HepG2 (cell line): ENCODE measurements at regions not wholly inside any gene's neighbourhood (a gene's known extent, or its start where the extent isn't known, plus 50 kb on each side); places are given as distances from the start of the nearest gene placed in this dataset.

Source experiments
- ARID3A ChIP-seq: IDR thresholded peaks from 2 replicates; pipeline ENCODE4 v1.6.1; 2012; ENCODE audit warnings: low read depth, low read length, improper control_type of control experiment
- ATF7-NPFF ChIP-seq: sonication (generic); formaldehyde crosslinking; IDR thresholded peaks from 2 replicates; pipeline ENCODE4 v1.8.1; 2023; ENCODE audit warnings: mild to moderate bottlenecking, low read depth, missing genetic modification reagents, moderate library complexity
- CREBL2 ChIP-seq: sonication (generic); formaldehyde crosslinking; IDR thresholded peaks from 2 replicates; pipeline ENCODE4 v1.8.1; 2023; ENCODE audit warnings: missing genetic modification reagents, mild to moderate bottlenecking, borderline replicate concordance
- FOSL1 ChIP-seq: sonication (generic); formaldehyde crosslinking; IDR thresholded peaks from 2 replicates; pipeline ENCODE4 v1.9.0; 2021; ENCODE audit warnings: missing genetic modification reagents, borderline replicate concordance
- FOXO4 ChIP-seq: sonication (generic); formaldehyde crosslinking; conservative IDR thresholded peaks from 2 replicates; pipeline ENCODE4 v1.8.1; 2023; ENCODE audit warnings: missing genetic modification reagents
- GRHL1 ChIP-seq: sonication (generic); formaldehyde crosslinking; conservative IDR thresholded peaks from 2 replicates; pipeline ENCODE4 v1.8.0; 2022; ENCODE audit warnings: missing genetic modification reagents
- ISX ChIP-seq: sonication (generic); formaldehyde crosslinking; conservative IDR thresholded peaks from 2 replicates; pipeline ENCODE4 v1.5.0; 2020; ENCODE audit warnings: missing genetic modification reagents
- MAF1 ChIP-seq: sonication (generic); formaldehyde crosslinking; IDR thresholded peaks from 2 replicates; pipeline ENCODE4 v1.5.0; 2020; ENCODE audit warnings: missing genetic modification reagents, borderline replicate concordance
- PHB2 ChIP-seq: fragments of 450-650 bp; IDR thresholded peaks from 2 replicates; pipeline ENCODE4 v1.6.1; 2018; ENCODE audit not compliant: partially characterized antibody
- PREB ChIP-seq: sonication (generic); formaldehyde crosslinking; IDR thresholded peaks from 2 replicates; pipeline ENCODE4 v1.4.0; 2020; ENCODE audit warnings: missing genetic modification reagents
- RELA ChIP-seq: sonication (generic); formaldehyde crosslinking; IDR thresholded peaks from 2 replicates; pipeline ENCODE4 v1.4.0; 2020; ENCODE audit warnings: missing genetic modification reagents
- SMAD1 ChIP-seq: sonication (generic); formaldehyde crosslinking; IDR thresholded peaks from 2 replicates; pipeline ENCODE4 v1.4.0; 2020; ENCODE audit warnings: missing genetic modification reagents, low read depth, mild to moderate bottlenecking, borderline replicate concordance
- SP2 ChIP-seq: sonication (generic); formaldehyde crosslinking; IDR thresholded peaks from 2 replicates; pipeline ENCODE4 v1.5.1; 2020; ENCODE audit warnings: mild to moderate bottlenecking, missing genetic modification reagents
- TRIM24 ChIP-seq: sonication (generic); formaldehyde crosslinking; IDR thresholded peaks from 2 replicates; pipeline ENCODE4 v1.8.0; 2022; ENCODE audit warnings: mild to moderate bottlenecking, missing genetic modification reagents
- XRCC5 ChIP-seq: fragments of 200-400 bp; formaldehyde crosslinking; optimal IDR thresholded peaks from 2 replicates; pipeline ENCODE3; 2017; ENCODE audit warnings: mild to moderate bottlenecking, low read length
- ZBTB2 ChIP-seq: sonication (generic); formaldehyde crosslinking; IDR thresholded peaks from 2 replicates; pipeline ENCODE4 v1.8.0; 2022; ENCODE audit warnings: low read depth, missing genetic modification reagents
- ZBTB3 ChIP-seq: sonication (generic); formaldehyde crosslinking; IDR thresholded peaks from 2 replicates; pipeline ENCODE4 v1.4.0; 2020; ENCODE audit warnings: low read depth, mild to moderate bottlenecking, moderate library complexity, missing genetic modification reagents, borderline replicate concordance
- ZFX ChIP-seq: sonication (generic); formaldehyde crosslinking; IDR thresholded peaks from 2 replicates; pipeline ENCODE4 v1.4.0; 2020; ENCODE audit warnings: mild to moderate bottlenecking, low read depth, missing genetic modification reagents, moderate library complexity
- ZNF205 ChIP-seq: IDR thresholded peaks from 2 replicates; pipeline ENCODE4 v1.6.1; 2018; ENCODE audit warnings: missing biosample characterization, missing genetic modification reagents
- ZNF30 ChIP-seq: sonication (generic); formaldehyde crosslinking; IDR thresholded peaks from 2 replicates; pipeline ENCODE4 v1.5.0; 2020; ENCODE audit warnings: mild to moderate bottlenecking, missing genetic modification reagents
- ZNF550 ChIP-seq: sonication (generic); formaldehyde crosslinking; IDR thresholded peaks from 2 replicates; pipeline ENCODE4 v1.4.0; 2020; ENCODE audit warnings: mild to moderate bottlenecking, missing genetic modification reagents, borderline replicate concordance
- ZSCAN22 ChIP-seq: sonication (generic); formaldehyde crosslinking; IDR thresholded peaks from 2 replicates; pipeline ENCODE4 v1.4.0; 2020; ENCODE audit warnings: mild to moderate bottlenecking, missing genetic modification reagents

- TF ChIP-seq SMAD1 (0 out of 2 replicates have a peak, but pooled peaks have one; percentile 93), XRCC5 (peak; percentile 76), FOXO4 (no peak), ZSCAN22 (CRISPR knock-in tag) (peak; percentile 79; the same call in 1 of the 2 replicates), ZNF550 (0 out of 2 replicates have a peak, but pooled peaks have one; percentile 38), RELA (CRISPR knock-in tag) (peak; percentile 100), PHB2 (no peak), ARID3A (peak; percentile 98), TRIM24 (CRISPR knock-in tag) (peak; percentile 84), FOSL1 (CRISPR knock-in tag) (no peak), ZBTB2 (CRISPR knock-in tag) (peak; percentile 58; the same call in 1 of the 2 replicates), ZFX (CRISPR knock-in tag) (peak; percentile 93), GRHL1 (CRISPR knock-in tag) (no peak), ZNF30 (CRISPR knock-in tag) (no peak), MAF1 (0 out of 2 replicates have a peak, but pooled peaks have one; percentile 63), ATF7-NPFF (CRISPR knock-in tag) (peak; percentile 86), ISX (no peak), CREBL2 (CRISPR knock-in tag) (peak; percentile 82; the same call in 1 of the 2 replicates), SP2 (CRISPR knock-in tag) (0 out of 2 replicates have a peak, but pooled peaks have one; percentile 23), ZNF205 (peak; percentile 68; the same call in 1 of the 2 replicates), ZBTB3 (peak; percentile 97), PREB (no peak)
Observed at GRCh38 chr20:50399917-50400704, 110.1 kb upstream of the PTPN1 start (continued).
